Left lobe of liver (tissue), 2 donors: ENCODE measurements at regions not wholly inside any gene's neighbourhood (a gene's known extent, or its start where the extent isn't known, plus 50 kb on each side); places are given as distances from the start of the nearest gene placed in this dataset.
A peak's percentile ranks its signal among the peaks of the same experiment; 100 is the strongest.
"Not testable (repeated sequence)": the region's sequence is repeated elsewhere in the genome, so short reads cannot be mapped to it uniquely, and the experiment has no call there.

Source experiments
- ATAC-seq: fragments of 200-7000 bp; cut with Tn5 transposase; one replicate; pipeline ENCODE4 v1.9.1; 2020; ENCODE audit warnings: mild to moderate bottlenecking, moderate library complexity
- DNase-seq: peaks from one replicate; pipeline ENCODE4 v3.0.0-alpha.2; 2020; ENCODE audit warnings: low spot score
- donor health status: DM: no; HTN: no; CAD: no; lungs with moderate emphysema.
- donor health status: DM: no; HTN: yes; CAD: no.

- not testable (repeated sequence) for DNase-seq, ATAC-seq
These were observed 215.6 kb upstream of the C1QTNF3 start for GRCh38 chr5:34258598-34258997.

GRCh38 chr5:34261020-34261419 lies 218.0 kb upstream of the C1QTNF3 start:
- not testable (repeated sequence) for DNase-seq, ATAC-seq

GRCh38 chr5:34266151-34266550 lies 223.1 kb upstream of the C1QTNF3 start:
- not testable (repeated sequence) for ATAC-seq, DNase-seq

- not testable (repeated sequence) for DNase-seq, ATAC-seq
These were observed 253.7 kb upstream of the C1QTNF3 start for GRCh38 chr5:34296759-34297158.

GRCh38 chr5:34329201-34329600 lies 286.2 kb upstream of the C1QTNF3 start:
- not testable (repeated sequence) for ATAC-seq, DNase-seq

GRCh38 chr5:34329611-34330108 lies 286.6 kb upstream of the C1QTNF3 start:
- ATAC-seq, DNase-seq: not testable (repeated sequence)

GRCh38 chr5:34331928-34332454 lies 289.0 kb upstream of the C1QTNF3 start:
- not testable (repeated sequence) for DNase-seq, ATAC-seq

- not testable (repeated sequence) for ATAC-seq, DNase-seq
These were observed 296.5 kb upstream of the C1QTNF3 start for GRCh38 chr5:34339408-34340001.

GRCh38 chr5:34354440-34354839 lies 301.7 kb upstream of the RAI14 start:
- not testable (repeated sequence) for DNase-seq, ATAC-seq

GRCh38 chr5:34371417-34371816 lies 284.7 kb upstream of the RAI14 start:
- not testable (repeated sequence) for DNase-seq, ATAC-seq

- DNase-seq, ATAC-seq: not testable (repeated sequence)
These were observed 284.3 kb upstream of the RAI14 start for GRCh38 chr5:34371817-34372216.

GRCh38 chr5:34372739-34373138 lies 283.4 kb upstream of the RAI14 start:
- not testable (repeated sequence) for ATAC-seq, DNase-seq

GRCh38 chr5:34377651-34378050 lies 278.5 kb upstream of the RAI14 start:
- not testable (repeated sequence) for ATAC-seq, DNase-seq

GRCh38 chr5:34378498-34378897 lies 277.6 kb upstream of the RAI14 start:
- ATAC-seq, result peak; percentile 75
- DNase-seq, result not testable (repeated sequence)

GRCh38 chr5:34388754-34389153 lies 267.4 kb upstream of the RAI14 start:
- not testable (repeated sequence) for DNase-seq, ATAC-seq

GRCh38 chr5:34409373-34409772 lies 246.8 kb upstream of the RAI14 start:
- ATAC-seq (no peak), DNase-seq (no peak)

- DNase-seq, result no peak
- no peak for ATAC-seq
These were observed 245.6 kb upstream of the RAI14 start for GRCh38 chr5:34410411-34411139.

- DNase-seq (no peak), ATAC-seq (no peak)
These were observed 244.4 kb upstream of the RAI14 start for GRCh38 chr5:34411470-34412346.

GRCh38 chr5:34412736-34413135 lies 243.4 kb upstream of the RAI14 start:
- DNase-seq (no peak), ATAC-seq (no peak)

- ATAC-seq, result no peak
- DNase-seq, result no peak
These were observed 240.4 kb upstream of the RAI14 start for GRCh38 chr5:34415559-34416198.
